RWPE2 (cell line): ENCODE measurements at regions not wholly inside any gene's neighbourhood (a gene's known extent, or its start where the extent isn't known, plus 50 kb on each side); places are given as distances from the start of the nearest gene placed in this dataset.

Source experiments
- ATAC-seq: fragments of 200-7000 bp; cut with Tn5 transposase; 3 replicates; pipeline ENCODE4 v1.9.1; 2021; ENCODE audit warnings: low read depth
- DNase-seq: peaks from one replicate; pipeline ENCODE4 v3.0.0-alpha.2; 2020; ENCODE audit warnings: low spot score
- H3K27ac ChIP-seq: fragments of 450-650 bp; 2 replicates; pipeline ENCODE4 v1.5.1; 2017; ENCODE audit warnings: mild to moderate bottlenecking; ENCODE audit not compliant: poor library complexity, severe bottlenecking
- H3K27me3 ChIP-seq: fragments of 250-450 bp; sonication (Bioruptor Pico); 2 replicates; pipeline ENCODE4 v1.5.1; 2021; ENCODE audit warnings: mild to moderate bottlenecking, moderate library complexity; ENCODE audit not compliant: insufficient read depth, poor library complexity, severe bottlenecking
- H3K36me3 ChIP-seq: fragments of 250-450 bp; sonication (Bioruptor Pico); 2 replicates; pipeline ENCODE4 v1.5.1; 2020; ENCODE audit warnings: low read depth, mild to moderate bottlenecking, moderate library complexity
- H3K4me1 ChIP-seq: fragments of 250-450 bp; sonication (Bioruptor Pico); 2 replicates; pipeline ENCODE4 v1.5.1; 2021; ENCODE audit warnings: mild to moderate bottlenecking, moderate library complexity; ENCODE audit not compliant: insufficient read depth, poor library complexity, severe bottlenecking
- H3K4me3 ChIP-seq: fragments of 250-450 bp; sonication (Bioruptor Pico); 2 replicates; pipeline ENCODE4 v1.5.1; 2021; ENCODE audit warnings: mild to moderate bottlenecking, moderate library complexity; ENCODE audit not compliant: severe bottlenecking
- H3K9me3 ChIP-seq: fragments of 250-450 bp; sonication (Bioruptor Pico); 2 replicates; pipeline ENCODE4 v1.5.1; 2021; ENCODE audit warnings: mild to moderate bottlenecking, moderate library complexity; ENCODE audit not compliant: severe bottlenecking
- TF ChIP-seq, protein P1 (sequence below): fragments of 450-650 bp; IDR thresholded peaks from one replicate; pipeline ENCODE4 v1.5.1; 2017; ENCODE audit warnings: mild to moderate bottlenecking, moderate library complexity; ENCODE audit not compliant: poor library complexity, severe bottlenecking

- no peaks in the 10 kb centered on the region for H3K9me3 ChIP-seq
- H3K27me3 ChIP-seq = no peaks in the 10 kb centered on the region
- H3K4me1 ChIP-seq = peaks cover 22% of the 10 kb centered on the region
- peak overlapping the region; percentile 25 for H3K27ac ChIP-seq
- H3K4me3 ChIP-seq = no peak overlapping the region
- ATAC-seq (peak; percentile 97), DNase-seq (no peak)
- TF ChIP-seq, protein P1, sequence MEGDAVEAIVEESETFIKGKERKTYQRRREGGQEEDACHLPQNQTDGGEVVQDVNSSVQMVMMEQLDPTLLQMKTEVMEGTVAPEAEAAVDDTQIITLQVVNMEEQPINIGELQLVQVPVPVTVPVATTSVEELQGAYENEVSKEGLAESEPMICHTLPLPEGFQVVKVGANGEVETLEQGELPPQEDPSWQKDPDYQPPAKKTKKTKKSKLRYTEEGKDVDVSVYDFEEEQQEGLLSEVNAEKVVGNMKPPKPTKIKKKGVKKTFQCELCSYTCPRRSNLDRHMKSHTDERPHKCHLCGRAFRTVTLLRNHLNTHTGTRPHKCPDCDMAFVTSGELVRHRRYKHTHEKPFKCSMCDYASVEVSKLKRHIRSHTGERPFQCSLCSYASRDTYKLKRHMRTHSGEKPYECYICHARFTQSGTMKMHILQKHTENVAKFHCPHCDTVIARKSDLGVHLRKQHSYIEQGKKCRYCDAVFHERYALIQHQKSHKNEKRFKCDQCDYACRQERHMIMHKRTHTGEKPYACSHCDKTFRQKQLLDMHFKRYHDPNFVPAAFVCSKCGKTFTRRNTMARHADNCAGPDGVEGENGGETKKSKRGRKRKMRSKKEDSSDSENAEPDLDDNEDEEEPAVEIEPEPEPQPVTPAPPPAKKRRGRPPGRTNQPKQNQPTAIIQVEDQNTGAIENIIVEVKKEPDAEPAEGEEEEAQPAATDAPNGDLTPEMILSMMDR = no peak
- H3K36me3 ChIP-seq = no peaks in the 10 kb centered on the region
These were observed 103.9 kb downstream of the BTG1 start for GRCh38 chr12:92041742-92042141.

DNA sequence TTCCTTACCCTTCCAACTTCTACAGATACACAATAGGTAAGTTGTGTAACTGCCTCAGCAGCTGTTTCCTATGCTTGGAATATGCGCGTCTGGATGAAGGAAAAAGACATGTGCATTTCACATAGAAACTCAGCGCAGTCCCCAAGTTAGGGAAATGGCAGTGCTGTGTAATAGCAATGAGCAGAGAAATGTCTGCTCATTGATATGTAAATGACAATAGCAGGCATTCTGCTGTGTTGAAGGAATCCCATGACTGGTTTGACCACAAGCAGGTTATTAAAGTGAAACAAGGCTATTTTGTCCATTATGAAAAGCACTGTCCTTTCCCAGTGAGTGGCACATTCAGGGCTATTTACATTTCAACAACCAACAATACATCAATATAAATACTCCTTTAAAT is 106.6 kb downstream of the BTG1 start:
- Histone ChIP-seq H3K27me3 (no peaks in the 10 kb centered on the region), H3K36me3 (no peaks in the 10 kb centered on the region), H3K27ac (no peak overlapping the region), H3K4me1 (peaks cover 45% of the 10 kb centered on the region), H3K9me3 (no peaks in the 10 kb centered on the region), H3K4me3 (no peak overlapping the region)
- ATAC-seq (no peak), DNase-seq (no peak)
- TF ChIP-seq, protein P1 = no peak

GRCh38 chr12:92038476-92038875 is 107.2 kb downstream of the BTG1 start:
- Histone ChIP-seq H3K36me3 (no peaks in the 10 kb centered on the region), H3K27ac (no peak overlapping the region), H3K4me1 (peaks cover 45% of the 10 kb centered on the region), H3K4me3 (no peak overlapping the region), H3K9me3 (no peaks in the 10 kb centered on the region), H3K27me3 (no peaks in the 10 kb centered on the region)
- DNase-seq (no peak), ATAC-seq (no peak)
- TF ChIP-seq, protein P1 = no peak

DNA sequence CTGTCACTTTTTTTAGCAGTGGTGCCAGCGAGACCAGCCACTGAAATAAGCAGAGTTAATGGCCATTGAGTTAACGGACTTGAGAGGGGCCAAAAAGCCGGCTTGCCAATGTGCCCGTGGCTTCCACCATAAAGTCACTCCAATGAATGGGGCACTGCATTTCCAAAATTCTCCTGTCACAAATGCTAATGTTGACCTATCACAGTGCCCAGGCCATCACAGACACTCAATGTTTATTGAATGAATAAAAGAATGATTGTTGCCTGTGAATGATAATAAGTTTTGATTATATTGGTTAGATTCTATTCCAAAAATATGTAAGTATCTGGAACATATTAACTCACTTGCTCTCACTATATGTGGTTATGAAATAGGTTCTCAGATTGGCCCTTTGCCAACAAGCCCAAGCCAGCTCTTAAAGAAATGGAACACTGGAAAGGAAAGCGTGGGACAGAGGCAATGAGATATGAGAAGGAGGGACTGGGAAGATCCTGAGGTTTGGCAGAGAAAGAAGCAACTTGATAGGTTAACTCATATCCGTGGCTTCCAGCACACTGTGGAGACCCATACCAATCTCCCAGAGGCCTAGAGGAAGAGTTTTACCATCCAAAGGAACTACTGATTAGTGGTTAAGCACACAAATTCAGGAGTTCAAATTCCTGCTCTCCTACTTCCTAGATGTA is 108.7 kb downstream of the BTG1 start:
- H3K4me3 ChIP-seq = no peak overlapping the region
- H3K9me3 ChIP-seq = no peaks in the 10 kb centered on the region
- ATAC-seq (no peak), DNase-seq (no peak)
- H3K36me3 ChIP-seq = no peaks in the 10 kb centered on the region
- H3K27me3 ChIP-seq = no peaks in the 10 kb centered on the region
- H3K4me1 ChIP-seq = peaks cover 37% of the 10 kb centered on the region
- no peak overlapping the region for H3K27ac ChIP-seq
- TF ChIP-seq, protein P1 = no peak

DNA sequence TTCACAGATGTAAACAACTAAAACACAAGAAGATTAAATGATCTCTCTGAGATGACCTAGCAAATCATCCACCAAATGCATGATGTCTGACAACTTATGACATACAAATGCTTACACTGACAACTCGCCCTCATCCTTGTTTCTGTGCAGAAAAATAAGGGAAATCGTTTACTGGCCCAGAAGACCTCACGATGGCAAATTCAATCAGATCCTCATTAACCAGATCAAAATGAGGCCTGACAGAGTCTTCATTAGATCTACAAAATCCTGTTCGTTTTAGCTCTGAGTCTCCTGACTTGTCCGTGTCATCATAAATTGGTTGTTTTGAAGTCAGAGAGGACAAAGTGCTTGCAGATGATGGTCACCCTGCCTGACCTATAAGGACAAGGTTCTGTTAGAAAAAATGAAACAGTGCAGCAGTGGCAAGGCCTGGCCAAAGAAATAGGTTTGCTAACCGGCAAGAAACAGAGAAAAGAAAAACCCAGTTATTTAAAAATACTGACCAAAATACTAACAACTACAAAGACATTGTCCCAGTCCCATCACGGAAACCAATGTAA is 109.5 kb downstream of the BTG1 start:
- ATAC-seq = no peak
- no peak for DNase-seq
- H3K9me3 ChIP-seq = no peaks in the 10 kb centered on the region
- TF ChIP-seq, protein P1 = no peak
- peaks cover 29% of the 10 kb centered on the region for H3K4me1 ChIP-seq
- H3K27ac ChIP-seq = no peak overlapping the region
- H3K27me3 ChIP-seq = no peaks in the 10 kb centered on the region
- no peaks in the 10 kb centered on the region for H3K36me3 ChIP-seq
- H3K4me3 ChIP-seq = no peak overlapping the region
